GM18498 (cell line): ENCODE measurements at regions not wholly inside any gene's neighbourhood (a gene's known extent, or its start where the extent isn't known, plus 50 kb on each side); places are given as distances from the start of the nearest gene placed in this dataset.

Source experiments
- ATAC-seq: cut with Tn5 transposase; IDR thresholded peaks from one replicate; pipeline ENCODE4 v1.9.1; 2021; ENCODE audit warnings: mild to moderate bottlenecking, moderate library complexity; ENCODE audit not compliant: unreplicated experiment

DNA sequence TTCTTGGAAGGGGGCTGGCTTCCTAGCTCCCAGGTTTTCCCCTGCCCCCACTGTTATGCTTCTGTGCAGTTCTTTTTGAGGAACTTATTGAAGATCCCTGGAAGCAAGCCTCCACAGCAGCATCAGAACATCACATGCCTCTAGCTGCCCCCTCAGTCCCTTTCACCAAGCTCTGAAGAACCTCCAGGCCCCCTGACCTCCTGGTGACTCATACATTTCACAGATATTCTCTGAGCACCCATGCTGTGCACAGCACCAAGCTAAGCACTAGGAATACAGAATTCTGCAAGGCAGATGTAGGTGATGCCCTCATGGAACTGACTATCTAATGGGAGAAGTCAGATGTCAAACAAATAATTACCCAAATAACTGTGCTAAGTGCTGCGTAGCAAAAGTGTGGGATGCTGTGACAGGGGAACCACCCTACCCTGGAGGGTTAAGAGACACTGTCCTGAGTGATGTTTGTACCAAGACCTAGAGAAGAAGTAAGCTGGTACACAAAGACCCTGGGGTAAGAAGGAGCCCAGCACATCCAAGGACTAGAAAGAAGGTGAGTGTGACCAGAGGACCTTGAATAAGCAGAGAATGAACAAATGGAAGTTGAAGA lies 213.7 kb upstream of the NR4A3 start:
- ATAC-seq = no peak

DNA sequence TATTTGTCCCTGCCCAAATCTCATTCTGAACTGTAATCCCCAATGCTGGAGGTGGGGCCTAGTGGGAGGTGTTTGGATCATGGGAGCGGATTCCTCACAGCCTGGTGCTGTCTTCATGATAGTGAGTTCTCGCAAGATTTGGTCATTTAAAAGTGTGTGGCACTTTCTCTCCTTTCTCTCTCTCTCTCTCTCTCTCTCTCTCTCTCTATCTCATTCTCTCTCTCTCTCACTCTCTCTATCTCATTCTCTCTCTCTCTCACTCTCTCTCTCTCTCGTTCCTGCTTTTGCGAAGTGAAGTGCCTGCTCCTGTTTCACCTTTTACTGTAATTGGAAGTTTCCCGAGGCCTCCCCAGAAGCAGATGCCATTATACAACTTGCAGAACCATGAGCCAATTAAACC lies 207.3 kb upstream of the NR4A3 start:
- ATAC-seq = no peak

DNA sequence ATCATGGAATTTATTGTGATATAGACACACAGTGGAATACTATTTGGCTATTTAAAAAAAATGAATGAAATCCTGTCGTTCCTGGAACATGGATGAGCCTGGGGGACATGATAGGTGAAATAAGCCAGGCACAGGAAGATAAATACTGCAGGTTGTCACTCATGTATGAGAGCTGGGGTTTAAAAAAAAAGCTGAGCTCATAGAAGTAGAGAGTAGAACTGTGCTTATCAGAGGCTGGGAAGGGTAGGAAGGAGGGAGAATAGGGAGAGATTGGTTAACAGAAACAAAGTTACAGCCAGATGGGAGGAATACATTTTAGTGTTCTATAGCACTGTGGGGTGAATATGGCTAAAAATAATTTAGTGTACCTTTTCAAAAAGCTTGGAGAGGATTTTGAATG lies 200.6 kb upstream of the NR4A3 start:
- no peak for ATAC-seq

DNA sequence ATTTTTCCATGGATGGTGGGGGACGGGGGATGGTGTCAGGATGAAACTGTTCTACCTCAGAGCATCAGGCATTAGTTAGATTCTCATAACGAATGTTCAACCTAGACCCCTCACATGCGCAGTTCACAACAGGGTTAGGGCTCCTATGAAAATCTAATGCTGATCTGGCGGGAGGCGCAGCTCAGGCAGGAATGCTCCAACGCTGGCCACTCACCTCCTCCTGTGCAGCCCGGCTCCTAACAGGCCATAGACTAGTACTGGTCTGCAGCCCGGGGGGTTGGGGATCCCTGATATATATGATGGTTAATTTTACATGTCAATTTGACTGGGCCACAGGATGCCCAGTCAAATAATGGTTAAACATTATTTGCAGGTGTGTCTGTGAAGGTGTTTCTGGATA lies 199.0 kb upstream of the NR4A3 start:
- no peak for ATAC-seq

DNA sequence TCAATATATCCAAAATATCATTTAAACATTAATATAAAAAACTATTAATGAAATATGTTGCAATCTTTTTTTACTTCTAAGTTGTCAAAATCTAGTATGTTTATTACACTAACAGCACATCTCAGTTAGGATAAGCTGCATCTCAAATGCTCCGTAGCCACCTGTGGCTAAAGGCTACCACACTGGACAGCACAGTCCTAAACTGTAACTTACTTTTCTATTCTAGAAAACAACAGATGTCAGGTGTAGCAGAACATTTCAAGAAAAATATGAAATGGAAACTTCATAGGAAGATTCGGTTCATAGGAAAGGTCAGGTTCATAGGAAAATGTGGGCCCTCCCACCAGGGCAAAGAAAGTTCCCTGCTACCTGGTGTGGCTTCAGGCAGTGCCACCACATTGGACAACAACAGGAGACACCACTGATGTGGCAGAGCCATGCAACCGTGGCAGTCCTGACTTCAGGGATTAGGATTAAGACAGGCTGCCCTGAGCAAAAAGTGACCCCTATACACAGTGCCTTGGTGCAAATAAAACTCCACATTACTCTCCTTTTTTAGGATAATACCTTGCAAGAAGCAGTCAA lies 197.8 kb upstream of the NR4A3 start:
- no peak for ATAC-seq

DNA sequence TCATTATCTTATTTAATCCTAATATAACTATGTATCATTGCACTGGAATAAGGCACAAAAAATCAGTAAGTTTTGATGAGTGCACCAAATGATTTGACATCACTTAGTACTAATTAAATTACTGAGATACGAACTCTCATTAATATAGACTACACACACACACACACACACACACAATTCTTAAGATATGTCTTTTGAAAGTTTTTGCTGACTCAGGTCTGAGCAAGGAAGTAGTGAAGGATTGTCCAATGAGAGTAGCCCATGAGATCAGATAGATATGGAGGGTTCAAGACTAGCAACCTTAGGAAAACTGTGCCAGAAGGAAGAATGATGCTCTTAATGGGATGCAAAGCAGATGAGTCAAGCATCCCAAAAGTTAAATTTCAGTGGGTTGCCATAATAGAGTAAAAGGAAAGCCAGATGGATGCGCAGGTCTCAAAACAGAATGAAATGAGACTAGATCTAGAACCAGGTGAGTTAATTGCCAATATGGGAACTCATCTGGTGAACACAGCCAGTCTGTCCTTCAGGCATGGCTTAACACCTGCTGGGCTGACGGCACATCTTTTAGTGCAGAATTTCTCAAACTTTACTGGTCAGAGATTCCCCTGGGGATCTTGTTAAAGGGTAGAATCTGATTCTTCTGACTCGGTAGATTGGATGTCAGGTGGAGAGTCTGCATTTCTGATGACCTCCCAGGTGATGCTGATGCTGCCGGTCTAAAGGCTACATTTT lies 197.0 kb upstream of the NR4A3 start:
- no peak for ATAC-seq

DNA sequence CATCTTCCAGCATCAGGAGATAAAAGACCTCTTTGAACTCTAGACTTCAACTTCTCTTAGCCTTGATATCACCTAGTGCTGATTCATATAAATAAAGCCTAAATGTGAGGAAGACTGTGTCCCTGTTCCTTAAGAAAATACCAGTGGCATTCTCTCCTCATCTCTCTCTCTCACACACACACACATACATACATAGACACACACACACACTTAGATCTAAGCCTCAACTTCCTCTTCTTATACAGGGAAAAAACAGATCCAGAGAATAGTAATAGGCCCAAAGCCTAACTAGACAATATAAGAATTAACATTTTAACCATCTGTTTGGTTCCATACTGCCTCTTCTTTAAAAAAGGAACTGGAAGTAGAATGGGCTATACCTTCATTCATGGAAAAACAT lies 195.3 kb upstream of the NR4A3 start:
- no peak for ATAC-seq

DNA sequence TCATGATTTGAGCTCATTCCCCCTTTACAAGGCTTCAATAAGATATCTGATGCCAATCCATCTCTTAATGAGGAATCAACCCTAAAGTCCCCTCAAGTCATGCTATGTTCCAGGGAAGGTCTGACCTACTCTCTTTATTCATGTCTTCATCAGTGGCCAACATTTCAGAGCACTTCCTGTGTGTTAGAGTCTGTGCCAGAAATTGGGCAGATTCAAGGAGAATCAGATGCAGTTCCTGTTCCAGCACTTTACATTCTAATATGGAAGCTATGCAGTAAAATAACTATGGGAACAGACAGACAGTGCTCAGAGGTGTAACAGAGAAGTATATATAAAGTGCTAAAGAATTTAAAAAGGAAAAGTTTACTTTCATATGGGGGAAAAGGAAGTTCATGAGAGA lies 193.4 kb upstream of the NR4A3 start:
- no peak for ATAC-seq

DNA sequence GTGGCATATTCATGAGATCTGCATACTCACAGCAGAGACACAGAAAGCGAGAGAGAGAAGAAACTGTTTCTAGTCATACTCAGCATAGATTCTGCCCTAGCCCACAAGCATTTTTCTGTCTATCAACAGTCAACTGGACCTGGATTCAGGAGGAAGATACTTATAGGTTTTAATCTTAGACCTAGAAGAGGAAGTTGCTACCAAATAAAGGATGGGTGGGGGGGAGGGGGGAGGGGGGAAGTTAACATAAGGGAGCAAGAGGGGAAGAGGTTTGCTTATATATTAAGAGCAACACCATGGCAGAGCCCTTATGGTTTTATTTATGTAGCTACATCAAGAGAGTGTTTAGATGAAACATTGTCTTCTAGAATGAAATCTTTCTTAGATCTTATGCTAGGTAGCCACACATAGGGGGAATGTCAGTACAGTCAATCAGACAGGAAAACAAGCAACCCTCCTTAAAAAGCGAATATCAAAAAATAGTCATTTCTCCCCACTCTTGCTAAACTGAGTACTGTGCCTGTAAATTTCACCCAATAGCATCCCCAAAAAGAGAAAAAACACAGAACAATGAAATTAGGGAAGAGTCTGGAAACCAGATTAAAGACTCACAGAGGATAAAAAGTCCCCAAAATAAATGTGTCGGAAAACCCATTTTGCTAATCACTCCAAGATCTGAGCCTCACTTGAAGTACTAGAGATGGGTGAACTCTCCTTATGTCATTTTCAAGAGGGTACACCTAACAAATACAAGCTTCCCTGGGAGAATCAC lies 192.7 kb upstream of the NR4A3 start:
- ATAC-seq = no peak

DNA sequence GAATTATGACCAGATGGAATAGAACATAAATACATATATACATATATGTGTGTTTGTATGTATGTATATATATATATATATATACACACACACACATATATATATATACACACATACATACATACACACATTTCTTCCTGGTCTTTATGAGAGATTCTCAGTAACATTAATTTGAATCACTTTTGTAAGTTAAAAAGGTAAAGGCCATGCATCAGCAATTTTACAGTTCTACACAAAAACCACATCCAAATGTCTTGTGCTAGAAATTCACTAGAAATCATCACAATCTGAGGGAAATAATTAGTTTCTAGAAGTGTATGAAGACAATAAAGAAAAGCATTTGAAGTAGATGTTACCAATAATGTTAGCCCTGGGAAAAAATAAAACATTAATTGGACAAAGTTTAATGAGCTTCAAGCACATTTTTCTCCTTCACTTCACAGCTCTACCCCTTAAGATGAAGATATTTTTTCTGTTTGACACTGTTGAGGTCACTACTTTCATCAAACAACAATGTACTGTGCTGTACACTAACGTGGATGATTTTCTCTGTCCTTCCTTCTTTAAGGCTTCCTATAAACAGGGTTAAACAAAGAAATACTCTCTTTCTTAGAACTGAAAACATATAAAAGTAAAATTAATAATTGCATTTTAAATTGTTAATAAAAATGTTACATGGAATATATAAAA lies 189.2 kb upstream of the NR4A3 start:
- ATAC-seq = no peak

DNA sequence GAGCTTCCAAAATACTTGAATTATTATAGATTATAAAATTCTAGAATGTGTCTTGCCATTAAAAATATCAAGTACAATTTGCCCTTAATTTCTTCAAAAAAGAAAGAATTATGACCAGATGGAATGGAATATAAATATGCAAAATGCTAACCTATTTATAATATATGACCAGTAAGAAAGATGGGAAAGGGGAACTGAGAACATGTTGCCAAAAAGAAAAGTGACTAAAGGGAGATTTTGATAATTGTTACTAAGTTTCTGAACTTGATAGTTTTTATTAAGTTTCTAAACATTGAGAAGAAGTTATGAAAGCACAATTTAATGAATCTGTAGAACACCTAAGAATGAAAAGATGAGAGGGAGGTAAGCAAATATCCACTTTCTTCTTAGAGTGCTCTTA lies 188.4 kb upstream of the NR4A3 start:
- no peak for ATAC-seq

DNA sequence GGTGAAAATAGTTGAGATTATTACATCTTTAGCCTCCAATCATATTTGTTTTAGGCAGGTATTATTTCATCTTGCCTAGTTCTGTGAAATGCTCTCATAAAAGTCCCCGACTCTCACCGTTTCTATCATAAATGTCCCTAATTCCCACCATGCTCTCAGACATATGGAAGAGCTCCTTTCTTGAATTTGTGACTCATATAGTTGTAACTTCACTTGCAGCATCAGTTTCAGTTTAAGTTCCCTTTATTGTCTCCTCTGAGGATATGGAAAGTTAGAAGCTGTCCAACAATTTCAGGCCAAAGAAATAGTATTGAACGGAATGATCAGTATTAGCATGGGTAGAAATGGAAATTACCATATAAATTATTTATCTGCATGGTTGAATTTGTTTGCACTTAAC lies 187.5 kb upstream of the NR4A3 start:
- ATAC-seq = no peak

DNA sequence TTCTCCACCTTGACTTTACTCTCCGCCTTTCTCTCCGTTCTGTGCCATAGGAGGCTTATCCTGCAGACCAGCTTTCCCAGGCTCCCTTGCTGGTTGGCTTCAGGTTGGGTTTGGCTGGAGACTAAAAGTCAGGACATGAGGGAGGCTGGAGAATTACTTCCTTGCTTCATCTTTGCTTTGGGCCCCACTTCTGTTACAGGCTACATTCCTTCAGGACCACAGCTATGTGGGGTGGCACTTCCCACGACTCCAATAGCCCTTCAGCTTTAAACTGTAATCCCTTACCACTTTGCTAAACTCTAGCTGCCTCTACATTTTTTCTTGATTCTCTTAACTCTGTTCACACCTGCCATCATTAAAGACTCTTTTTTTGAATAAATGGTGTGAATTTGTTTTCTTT lies 186.7 kb upstream of the NR4A3 start:
- ATAC-seq = no peak

DNA sequence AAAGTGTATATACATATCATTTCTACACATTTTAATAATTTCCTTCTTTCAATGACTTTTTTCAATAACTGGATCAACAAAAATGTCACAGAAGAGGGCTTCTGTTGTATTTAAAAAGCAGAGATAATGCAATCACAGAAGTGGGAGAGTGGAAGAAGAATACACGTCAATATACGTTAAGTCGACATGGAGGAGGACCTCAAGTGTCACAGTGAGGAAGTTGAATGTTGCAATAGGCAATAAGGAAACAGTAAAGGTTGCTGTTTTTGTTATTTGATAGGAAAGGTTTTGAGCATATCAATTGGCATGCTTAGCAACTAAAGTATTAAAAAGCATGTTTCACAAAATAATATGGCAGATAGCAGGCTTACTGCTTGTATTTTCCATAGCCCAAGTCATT lies 184.0 kb upstream of the NR4A3 start:
- no peak for ATAC-seq

DNA sequence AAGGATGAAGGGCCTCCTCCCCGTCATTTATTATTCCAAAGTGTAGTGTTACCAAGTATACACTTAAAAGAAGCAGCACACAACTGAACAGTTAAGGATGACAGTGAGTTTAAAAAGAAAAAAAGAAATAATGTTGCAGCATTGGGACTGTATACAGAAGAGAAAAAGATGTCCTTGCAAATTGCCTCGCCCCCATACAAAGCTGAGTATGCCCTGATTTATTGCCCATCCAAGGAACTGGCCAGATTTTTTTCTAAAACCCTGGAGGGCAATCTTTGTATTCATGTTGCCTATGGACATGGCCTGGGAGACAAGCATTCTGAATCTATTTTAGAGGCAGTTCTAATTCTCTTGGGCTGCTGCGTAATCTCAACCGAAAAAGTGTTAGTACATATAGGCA lies 182.7 kb upstream of the NR4A3 start:
- no peak for ATAC-seq

DNA sequence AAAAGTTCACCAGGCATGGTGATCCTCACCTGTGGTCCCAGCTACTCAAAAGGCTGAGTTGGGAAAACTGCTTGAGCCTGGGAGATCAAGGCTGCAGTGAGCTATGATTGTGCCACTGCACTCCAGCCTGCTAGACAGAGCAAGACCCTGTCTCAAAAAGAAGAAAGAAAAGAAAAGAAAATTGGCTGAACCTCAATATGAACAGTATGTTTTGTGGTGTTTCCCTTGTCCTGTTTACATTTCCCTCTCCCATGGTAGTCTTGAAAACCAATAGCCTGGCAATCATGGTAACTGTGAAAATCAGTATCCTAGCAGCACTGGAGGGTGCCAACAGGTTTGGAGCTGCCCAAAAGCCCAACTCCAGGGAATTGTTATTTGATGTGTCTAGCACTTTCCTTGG lies 174.1 kb upstream of the NR4A3 start:
- ATAC-seq = no peak

DNA sequence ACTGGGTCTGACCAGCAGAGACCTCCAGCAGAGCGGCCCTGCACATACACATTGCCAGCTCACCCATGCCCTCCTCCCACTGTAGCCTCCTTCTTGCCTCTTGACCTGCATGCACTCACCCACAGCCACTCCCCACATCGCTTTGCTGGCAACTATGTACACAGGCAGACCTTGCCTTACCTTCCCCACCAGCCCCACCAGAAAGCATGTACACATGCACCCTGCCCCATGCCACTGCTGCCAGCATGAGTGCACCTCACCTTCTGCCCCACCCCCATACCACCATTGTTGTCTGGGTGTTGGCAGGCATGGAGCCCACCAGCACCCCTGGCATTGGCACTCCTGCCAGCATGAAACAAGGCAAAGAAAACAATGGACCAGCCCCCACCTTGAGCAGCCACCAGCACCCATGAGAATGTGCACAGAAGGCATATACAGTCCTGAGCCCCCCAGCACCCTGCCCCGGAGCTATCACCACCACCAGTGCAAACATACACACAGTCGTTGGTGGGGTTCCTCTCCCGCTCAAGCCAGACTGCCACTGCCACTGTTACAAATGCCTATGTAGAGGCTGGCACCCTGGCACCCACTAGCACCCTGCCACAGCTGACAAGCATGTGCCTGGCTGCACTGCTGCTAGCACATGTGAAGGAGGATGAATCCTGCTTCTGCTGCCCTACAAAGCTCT lies 171.4 kb upstream of the NR4A3 start:
- ATAC-seq = no peak

DNA sequence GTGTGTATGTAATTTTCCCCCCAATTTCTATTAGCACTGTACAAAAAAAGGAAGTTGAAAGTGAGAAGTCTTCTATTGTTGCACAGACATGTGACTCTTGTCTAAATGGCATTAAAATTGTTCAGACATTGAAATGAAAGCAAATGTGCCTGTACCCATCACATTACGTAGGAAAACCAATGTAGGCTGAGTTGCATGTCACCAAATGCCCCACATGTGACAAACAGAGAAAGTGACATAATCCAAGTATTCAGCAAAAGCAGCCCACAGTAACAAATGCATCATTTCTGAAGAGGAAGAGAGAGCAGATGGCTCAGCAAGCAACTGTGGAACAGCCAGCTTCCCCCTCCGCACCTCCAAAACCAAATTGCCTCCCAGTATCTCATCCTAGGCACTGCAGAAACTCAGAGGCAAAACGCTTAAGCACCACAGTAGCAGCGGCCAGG lies 161.5 kb upstream of the NR4A3 start:
- peak; percentile 91 for ATAC-seq

DNA sequence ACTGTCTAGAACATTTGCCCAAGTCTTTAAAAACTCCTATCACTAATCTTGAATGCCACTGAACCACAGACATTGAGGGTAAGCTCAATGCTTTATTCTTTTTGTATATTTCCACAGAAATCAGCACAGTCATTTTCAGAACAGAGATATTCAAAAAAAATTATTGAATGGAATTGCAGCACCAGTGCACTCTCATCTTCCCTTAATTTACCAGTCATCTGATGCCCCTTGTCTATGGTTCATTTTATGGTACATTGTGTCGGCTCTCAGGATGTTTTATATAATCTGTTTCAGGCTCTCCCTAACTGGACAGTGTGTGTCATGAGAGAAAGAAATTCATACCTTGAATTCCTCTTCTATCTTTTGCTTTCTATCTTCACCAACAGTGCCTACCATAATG lies 158.4 kb upstream of the NR4A3 start:
- no peak for ATAC-seq

DNA sequence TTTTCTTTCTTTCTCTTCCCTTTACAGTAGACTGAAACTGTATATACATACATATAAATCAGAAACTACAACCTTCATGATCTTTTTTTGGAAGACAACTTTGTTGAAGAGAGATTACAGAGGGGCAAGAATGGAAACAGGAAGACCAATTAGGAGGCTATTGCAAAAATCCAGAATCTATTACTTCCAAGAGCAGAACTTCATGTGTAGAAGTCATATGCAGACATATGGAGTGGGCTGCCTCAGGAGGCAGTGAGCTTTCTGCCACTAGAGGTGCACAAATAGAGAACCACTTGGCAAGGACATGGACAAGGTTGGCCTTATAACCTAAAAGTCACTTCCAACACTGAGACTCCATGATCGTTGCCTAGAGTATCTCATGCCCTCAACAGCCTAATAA lies 157.8 kb upstream of the NR4A3 start:
- ATAC-seq = no peak

DNA sequence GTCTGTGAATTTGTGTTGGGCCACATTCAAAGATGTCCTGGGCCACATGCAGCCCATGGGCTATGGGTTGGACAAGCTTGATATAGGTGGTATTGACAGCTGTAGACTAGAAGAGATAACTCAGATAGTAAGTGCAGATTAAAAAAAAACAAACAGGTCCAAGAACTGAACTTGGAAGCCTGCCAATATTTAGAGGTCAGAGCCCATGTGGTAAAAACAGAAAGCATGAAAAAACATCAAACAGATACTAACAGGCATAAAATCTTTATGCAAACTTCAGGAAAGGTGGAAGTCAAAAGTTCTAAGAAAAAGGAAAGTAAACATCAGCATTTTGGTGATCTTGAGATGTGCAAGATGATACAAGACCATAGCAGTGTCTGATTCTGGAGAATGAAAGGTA lies 155.1 kb upstream of the NR4A3 start:
- ATAC-seq = no peak
